ENCODE measurements at regions not wholly inside any gene's neighbourhood (a gene's known extent, or its start where the extent isn't known, plus 50 kb on each side); places are given as distances from the start of the nearest gene placed in this dataset.
"Not testable (repeated sequence)": the region's sequence is repeated elsewhere in the genome, so short reads cannot be mapped to it uniquely, and the experiment has no call there.

- not testable (repeated sequence) for DNase-seq (ENCODE audit: low read depth in 2 of 2)
Measured at GRCh38 chr2:87409601-87410000, 338.3 kb upstream of the PLGLB2 start.

DNA sequence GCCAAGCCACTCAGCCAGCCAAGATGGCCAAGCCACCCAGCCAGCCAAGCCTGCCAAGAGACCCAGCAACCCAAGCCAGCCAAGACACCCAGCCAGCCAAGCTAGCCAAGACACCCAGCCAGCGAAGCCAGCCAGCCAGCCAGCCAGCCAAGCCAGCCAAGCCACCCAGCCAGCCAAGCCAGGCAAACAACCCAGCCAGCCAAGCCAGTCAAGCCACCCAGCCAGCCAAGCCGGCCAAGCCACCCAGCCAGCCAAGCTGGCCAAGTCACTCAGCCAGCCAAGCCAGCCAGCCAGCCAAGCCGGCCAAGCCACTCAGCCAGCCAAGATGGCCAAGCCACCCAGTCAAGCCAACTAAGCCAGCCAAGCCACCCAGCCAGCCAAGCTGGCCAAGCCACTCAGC lies 337.5 kb upstream of the PLGLB2 start:
- not testable (repeated sequence) for DNase-seq (ENCODE audit: low read depth in 2 of 2)

DNA sequence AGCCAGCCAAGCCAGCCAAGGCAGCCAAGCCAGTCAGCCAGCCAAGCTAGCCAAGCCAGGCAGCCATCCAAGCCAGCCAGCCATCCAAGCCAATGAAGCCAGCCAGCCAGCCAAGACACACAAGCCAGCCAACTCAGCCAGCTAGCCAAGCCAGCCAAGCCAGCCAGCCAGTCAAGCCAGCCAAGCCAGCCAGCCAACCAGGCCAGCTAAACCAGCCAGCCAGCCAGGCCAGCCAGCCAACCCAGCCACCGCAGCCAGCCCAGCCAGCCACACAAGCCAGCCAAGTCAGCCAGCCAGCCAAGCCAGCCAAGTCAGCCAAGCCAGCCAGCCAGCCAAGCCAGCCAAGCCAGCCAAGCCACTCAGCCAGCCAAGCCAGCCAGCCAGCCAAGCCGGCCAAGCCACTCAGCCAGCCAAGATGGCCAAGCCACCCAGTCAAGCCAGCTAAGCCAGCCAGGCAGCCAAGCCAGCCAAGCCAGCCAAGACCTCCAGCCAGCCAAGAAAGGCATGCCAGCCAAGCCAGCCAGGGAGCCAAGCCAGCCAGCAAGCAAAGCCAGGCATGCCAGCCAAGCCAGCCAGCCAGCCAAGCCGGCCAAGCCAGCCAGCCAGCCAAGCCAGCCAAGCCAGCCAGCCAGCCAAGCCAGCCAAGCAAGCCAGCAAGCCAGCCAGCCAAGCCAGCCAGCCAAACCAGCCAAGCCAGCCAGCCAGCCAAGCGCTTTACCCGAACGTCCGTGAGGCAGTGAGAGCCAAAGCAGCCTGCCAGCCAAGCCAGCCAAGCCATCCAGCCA lies 335.7 kb upstream of the PLGLB2 start:
- not testable (repeated sequence) for DNase-seq (ENCODE audit: low read depth in 2 of 2)

GRCh38 chr2:87414331-87414730 lies 333.6 kb upstream of the PLGLB2 start:
- DNase-seq (ENCODE audit: low read depth in 2 of 2) = not testable (repeated sequence)

GRCh38 chr2:87414795-87415570 lies 332.9 kb upstream of the PLGLB2 start:
- not testable (repeated sequence) for DNase-seq (ENCODE audit: low read depth in 2 of 2)

DNA sequence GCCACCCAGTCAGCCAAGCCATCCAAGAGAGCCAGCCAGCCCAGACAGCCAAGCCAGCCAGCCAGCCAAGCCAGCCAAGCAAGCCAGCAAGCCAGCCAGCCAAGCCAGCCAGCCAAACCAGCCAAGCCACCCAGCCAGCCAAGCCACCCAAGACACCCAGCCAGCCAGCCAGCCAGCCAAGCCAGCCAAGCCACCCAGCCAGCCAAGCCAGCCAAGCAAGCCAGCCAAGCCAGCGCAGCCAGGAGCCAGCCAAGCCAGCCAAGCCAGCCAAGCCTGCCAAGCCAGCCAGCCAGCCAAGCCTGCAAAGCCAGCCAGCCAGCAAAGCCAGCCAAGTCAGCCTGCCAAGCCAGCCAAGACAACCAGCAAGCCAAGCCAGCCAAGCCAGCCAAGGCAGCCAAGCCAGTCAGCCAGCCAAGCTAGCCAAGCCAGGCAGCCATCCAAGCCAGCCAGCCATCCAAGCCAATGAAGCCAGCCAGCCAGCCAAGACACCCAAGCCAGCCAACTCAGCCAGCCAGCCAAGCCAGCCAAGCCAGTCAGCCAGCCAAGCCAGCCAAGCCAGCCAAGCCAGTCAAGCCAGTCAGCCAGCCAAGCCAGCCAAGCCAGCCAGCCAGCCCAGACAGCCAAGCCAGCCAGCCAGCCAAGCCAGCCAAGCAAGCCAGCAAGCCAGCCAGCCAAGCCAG lies 332.2 kb upstream of the PLGLB2 start:
- DNase-seq (ENCODE audit: low read depth in 2 of 2) = not testable (repeated sequence)

GRCh38 chr2:87416266-87416592 lies 331.7 kb upstream of the PLGLB2 start:
- DNase-seq (ENCODE audit: low read depth in 2 of 2) = not testable (repeated sequence)

DNA sequence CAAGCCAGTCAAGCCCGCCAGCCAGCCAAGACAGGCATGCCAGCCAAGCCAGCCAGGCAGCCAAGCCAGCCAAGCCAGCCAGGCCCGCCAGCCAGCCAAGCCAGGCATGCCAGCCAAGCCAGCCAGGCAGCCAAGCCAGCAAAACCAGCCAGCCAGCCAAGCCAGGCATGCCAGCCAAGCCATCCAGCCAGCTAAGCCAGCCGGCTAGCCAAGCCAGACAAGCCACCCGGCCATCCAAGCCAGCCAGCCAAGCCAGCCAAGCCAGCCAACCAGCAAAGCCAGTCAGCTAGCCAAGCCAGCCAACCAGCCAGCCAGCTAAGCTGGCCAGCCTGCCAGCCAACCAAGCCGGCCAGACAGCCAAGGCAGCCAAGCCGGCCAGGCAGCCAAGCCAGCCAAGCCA lies 330.7 kb upstream of the PLGLB2 start:
- DNase-seq (ENCODE audit: low read depth in 2 of 2) = not testable (repeated sequence)

- not testable (repeated sequence) for DNase-seq (ENCODE audit: low read depth in 2 of 2)
Measured at GRCh38 chr2:87417742-87418567, 329.9 kb upstream of the PLGLB2 start.

DNA sequence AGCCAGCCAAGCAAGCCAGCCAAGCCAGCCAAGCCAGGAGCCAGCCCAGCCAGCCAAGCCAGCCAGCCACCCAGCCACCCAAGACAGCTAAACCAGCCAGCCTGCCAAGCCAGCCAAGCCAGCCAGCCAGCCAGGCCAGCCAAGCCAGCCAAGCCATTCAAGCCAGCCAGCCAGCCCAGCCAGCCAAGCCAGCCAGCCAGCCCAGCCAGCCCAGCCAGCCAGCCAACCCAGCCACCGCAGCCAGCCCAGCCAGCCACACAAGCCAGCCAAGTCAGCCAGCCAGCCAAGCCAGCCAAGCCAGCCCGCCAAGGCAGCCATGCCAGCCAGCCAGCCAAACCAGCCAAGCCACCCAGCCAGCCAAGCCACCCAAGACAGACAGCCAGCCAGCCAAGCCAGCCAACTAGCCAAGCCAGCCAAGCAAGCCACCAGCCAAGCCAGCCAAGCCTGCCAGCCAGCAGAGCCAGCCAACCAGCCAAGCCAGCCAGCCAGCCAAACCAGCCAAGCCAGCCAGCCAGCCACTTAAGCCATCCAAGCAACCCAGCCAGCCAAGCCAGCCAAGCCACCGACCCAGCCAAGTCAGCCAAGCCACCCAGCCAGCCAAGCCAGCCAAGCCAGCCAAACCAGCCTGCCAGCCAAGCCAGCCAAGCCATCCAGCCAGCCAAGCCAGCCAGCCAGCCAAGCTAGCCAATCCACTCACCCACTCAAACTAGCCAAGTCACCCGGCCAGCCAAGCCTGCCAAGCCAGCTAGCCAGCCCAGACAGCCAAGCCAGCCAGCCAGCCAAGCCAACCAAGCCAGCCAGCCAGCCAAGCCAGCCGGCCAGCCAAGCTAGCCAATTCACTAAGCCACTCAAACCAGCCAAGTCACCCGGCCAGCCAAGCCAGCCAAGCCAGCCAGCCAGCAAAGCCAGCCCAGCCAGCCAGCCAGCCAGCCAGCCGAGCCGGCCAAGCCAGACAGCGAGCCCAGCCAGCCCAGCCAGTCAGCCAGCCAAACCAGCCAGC lies 328.8 kb upstream of the PLGLB2 start:
- not testable (repeated sequence) for DNase-seq (ENCODE audit: low read depth in 2 of 2)

DNA sequence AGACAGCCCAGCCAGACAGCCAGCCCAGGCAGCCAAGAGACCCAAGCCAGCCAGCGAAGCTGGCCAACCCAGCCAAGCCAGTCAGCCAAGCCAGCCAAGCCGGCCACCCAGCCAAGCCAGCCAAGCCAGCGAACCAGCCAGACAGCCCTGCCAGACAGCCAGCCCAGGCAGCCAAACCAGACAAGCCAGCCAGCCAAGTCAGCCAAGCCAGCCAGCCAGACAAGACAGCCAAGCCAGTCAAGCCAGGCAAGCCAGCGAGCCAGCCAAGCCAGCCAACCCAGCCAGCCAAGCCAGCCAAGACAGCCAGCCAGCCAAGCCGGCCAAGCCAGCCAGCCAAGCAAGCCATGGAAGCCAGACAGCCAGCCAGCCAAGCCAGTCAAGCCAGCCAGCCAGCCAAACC lies 327.9 kb upstream of the PLGLB2 start:
- not testable (repeated sequence) for DNase-seq (ENCODE audit: low read depth in 2 of 2)

- not testable (repeated sequence) for DNase-seq (ENCODE audit: low read depth in 2 of 2)
Measured at GRCh38 chr2:87420954-87421353, 326.9 kb upstream of the PLGLB2 start.

GRCh38 chr2:87423796-87424762 lies 323.8 kb upstream of the PLGLB2 start:
- not testable (repeated sequence) for DNase-seq (ENCODE audit: low read depth in 2 of 2)

DNA sequence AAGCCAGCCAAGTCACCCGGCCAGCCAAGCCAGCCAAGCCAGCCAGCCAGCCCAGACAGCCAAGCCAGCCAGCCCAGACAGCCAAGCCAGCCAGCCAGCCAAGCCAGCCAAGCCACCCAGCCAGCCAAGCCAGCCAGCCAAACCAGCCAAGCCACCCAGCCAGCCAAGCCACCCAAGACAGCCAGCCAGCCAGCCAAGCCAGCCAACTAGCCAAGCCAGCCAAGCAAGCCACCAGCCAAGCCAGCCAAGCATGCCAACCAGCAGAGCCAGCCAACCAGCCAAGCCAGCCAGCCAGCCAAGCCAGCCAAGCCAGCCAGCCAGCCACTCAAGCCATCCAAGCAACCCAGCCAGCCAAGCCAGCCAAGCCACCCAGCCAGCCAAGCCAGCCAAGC lies 323.1 kb upstream of the PLGLB2 start:
- DNase-seq (ENCODE audit: low read depth in 2 of 2) = not testable (repeated sequence)

- DNase-seq (ENCODE audit: low read depth in 2 of 2) = not testable (repeated sequence)
Measured at GRCh38 chr2:87425191-87425590, 322.7 kb upstream of the PLGLB2 start.

- not testable (repeated sequence) for DNase-seq (ENCODE audit: low read depth in 2 of 2)
Measured at GRCh38 chr2:87425717-87426116, 322.2 kb upstream of the PLGLB2 start.

DNA sequence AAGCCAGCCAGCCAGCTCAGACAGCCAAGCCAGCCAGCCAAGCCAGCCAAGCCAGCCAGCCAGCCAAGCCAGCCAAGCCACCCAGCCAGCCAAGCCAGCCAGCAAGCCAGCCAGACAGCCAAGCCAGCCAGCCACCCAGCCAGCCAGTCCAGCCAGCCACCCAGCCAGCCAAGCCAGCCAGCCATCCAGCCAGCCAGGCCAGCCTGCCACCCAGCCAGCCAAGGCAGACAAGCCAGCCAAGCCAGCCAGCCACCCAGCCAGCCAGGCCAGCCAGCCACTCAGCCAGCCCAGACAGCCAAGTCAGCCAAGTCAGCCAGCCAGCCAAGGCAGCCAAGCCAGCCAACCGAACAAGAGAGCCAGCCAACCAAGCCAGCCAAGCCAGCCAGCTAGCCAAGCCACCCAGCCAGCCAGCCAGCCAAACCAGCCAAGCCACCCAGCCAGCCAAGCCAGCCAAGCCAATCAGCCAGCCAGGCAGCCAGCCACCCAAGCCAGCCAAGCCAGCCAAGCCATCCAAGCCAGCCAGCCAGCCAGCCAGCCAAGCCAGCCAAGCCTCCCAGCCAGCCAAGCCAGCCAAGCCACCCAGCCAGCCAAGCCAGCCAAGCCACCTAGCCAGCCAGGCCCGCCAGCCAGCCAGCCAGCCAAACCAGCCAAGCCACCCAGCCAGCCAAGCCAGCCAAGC lies 319.3 kb upstream of the PLGLB2 start:
- DNase-seq (ENCODE audit: low read depth in 2 of 2) = not testable (repeated sequence)

DNA sequence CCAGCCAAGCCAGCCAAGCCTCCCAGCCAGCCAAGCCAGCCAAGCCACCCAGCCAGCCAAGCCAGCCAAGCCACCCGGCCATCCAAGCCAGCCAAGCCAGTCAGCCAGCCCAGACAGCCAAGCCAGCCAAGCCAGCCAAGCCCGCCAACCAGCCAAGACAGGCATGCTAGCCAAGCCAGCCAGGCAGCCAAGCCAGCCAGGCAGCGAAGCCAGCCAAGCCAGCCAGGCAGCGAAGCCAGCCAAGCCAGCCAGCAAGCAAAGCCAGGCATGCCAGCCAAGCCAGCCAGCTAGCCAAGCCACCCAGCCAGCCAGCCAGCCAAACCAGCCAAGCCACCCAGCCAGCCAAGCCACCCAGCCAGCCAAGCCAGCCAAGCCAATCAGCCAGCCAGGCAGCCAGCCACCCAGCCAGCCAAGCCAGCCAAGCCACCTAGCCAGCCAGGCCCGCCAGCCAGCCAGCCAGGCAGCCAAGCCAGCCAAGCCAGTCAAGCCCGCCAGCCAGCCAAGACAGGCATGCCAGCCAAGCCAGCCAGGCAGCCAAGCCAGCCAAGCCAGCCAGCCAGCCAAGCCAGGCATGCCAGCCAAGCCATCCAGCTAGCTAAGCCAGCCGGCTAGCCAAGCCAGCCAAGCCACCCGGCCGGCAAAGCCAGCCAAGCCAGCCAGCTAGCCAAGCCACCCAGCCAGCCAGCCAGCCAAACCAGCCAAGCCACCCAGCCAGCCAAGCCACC lies 318.5 kb upstream of the PLGLB2 start:
- DNase-seq (ENCODE audit: low read depth in 2 of 2) = not testable (repeated sequence)
